ENCODE measurements at regions not wholly inside any gene's neighbourhood (a gene's known extent, or its start where the extent isn't known, plus 50 kb on each side); places are given as distances from the start of the nearest gene placed in this dataset.

GRCh38 chr6:82118150-82118562, 129.4 kb downstream of the IBTK start:
- no peaks in the 10 kb centered on the region for H3K4me1 ChIP-seq (ENCODE audit: insufficient read depth, low read length)
- H3K4me2 ChIP-seq (ENCODE audit: insufficient read depth, low read length), result no peak overlapping the region
- no peaks in the 10 kb centered on the region for H3K27me3 ChIP-seq (ENCODE audit: insufficient read depth, low read length)
- no peak for TF ChIP-seq CTCF (IDR thresholded peaks at IDR 0.05; ENCODE audit: extremely low read depth, low read depth, low read length)
- no peak for DNase-seq (ENCODE audit: insufficient read length, low spot score, missing footprints)
- H3K27ac ChIP-seq (ENCODE audit: low read depth, low read length), result no peak overlapping the region
- H2AFZ ChIP-seq (ENCODE audit: low read length), result peak overlapping the region; percentile 41
- H3K79me2 ChIP-seq (ENCODE audit: insufficient read depth, low read length), result no peaks in the 10 kb centered on the region
- H3K36me3 ChIP-seq (ENCODE audit: insufficient read depth, low read length), result no peaks in the 10 kb centered on the region
- H4K20me1 ChIP-seq (ENCODE audit: insufficient read depth, low read length), result no peaks in the 10 kb centered on the region
- H3K9me3 ChIP-seq (ENCODE audit: low read depth, low read length), result no peaks in the 10 kb centered on the region
- no peak overlapping the region for H3K4me3 ChIP-seq (ENCODE audit: insufficient read depth, low read length)

- no peak overlapping the region for H3K27ac ChIP-seq (ENCODE audit: low read depth, low read length)
- DNase-seq (ENCODE audit: insufficient read length, low spot score, missing footprints), result no peak
Observed at GRCh38 chr6:82114748-82115147, 132.8 kb downstream of the IBTK start.

GRCh38 chr6:82113231-82113630, 134.3 kb downstream of the IBTK start:
- Histone ChIP-seq H3K4me1 (ENCODE audit: insufficient read depth, low read length) (no peaks in the 10 kb centered on the region), H2AFZ (ENCODE audit: low read length) (no peak overlapping the region), H4K20me1 (ENCODE audit: insufficient read depth, low read length) (no peaks in the 10 kb centered on the region), H3K4me3 (ENCODE audit: insufficient read depth, low read length) (no peak overlapping the region), H3K36me3 (ENCODE audit: insufficient read depth, low read length) (no peaks in the 10 kb centered on the region), H3K9me3 (ENCODE audit: low read depth, low read length) (no peaks in the 10 kb centered on the region), H3K79me2 (ENCODE audit: insufficient read depth, low read length) (no peaks in the 10 kb centered on the region), H3K4me2 (ENCODE audit: insufficient read depth, low read length) (no peak overlapping the region), H3K27ac (ENCODE audit: low read depth, low read length) (no peak overlapping the region), H3K27me3 (ENCODE audit: insufficient read depth, low read length) (no peaks in the 10 kb centered on the region)
- TF ChIP-seq CTCF (IDR thresholded peaks at IDR 0.05; ENCODE audit: extremely low read depth, low read depth, low read length), result no peak
- DNase-seq (ENCODE audit: insufficient read length, low spot score, missing footprints), result no peak

More at GRCh38 chr6:82114748-82115147, 132.8 kb downstream of the IBTK start:
- Histone ChIP-seq H3K4me1 (ENCODE audit: insufficient read depth, low read length) (no peaks in the 10 kb centered on the region), H3K9me3 (ENCODE audit: low read depth, low read length) (no peaks in the 10 kb centered on the region), H3K4me3 (ENCODE audit: insufficient read depth, low read length) (no peak overlapping the region), H3K36me3 (ENCODE audit: insufficient read depth, low read length) (no peaks in the 10 kb centered on the region), H3K4me2 (ENCODE audit: insufficient read depth, low read length) (no peak overlapping the region), H4K20me1 (ENCODE audit: insufficient read depth, low read length) (no peaks in the 10 kb centered on the region), H2AFZ (ENCODE audit: low read length) (no peak overlapping the region), H3K27me3 (ENCODE audit: insufficient read depth, low read length) (no peaks in the 10 kb centered on the region), H3K79me2 (ENCODE audit: insufficient read depth, low read length) (no peaks in the 10 kb centered on the region)
- TF ChIP-seq CTCF (IDR thresholded peaks at IDR 0.05; ENCODE audit: extremely low read depth, low read depth, low read length), result no peak

- TF ChIP-seq CTCF (IDR thresholded peaks at IDR 0.05; ENCODE audit: extremely low read depth, low read depth, low read length), result no peak
- Histone ChIP-seq H3K4me3 (ENCODE audit: insufficient read depth, low read length) (no peak overlapping the region), H4K20me1 (ENCODE audit: insufficient read depth, low read length) (no peaks in the 10 kb centered on the region), H2AFZ (ENCODE audit: low read length) (no peak overlapping the region), H3K27ac (ENCODE audit: low read depth, low read length) (no peak overlapping the region), H3K79me2 (ENCODE audit: insufficient read depth, low read length) (no peaks in the 10 kb centered on the region), H3K36me3 (ENCODE audit: insufficient read depth, low read length) (no peaks in the 10 kb centered on the region), H3K27me3 (ENCODE audit: insufficient read depth, low read length) (no peaks in the 10 kb centered on the region), H3K4me2 (ENCODE audit: insufficient read depth, low read length) (no peak overlapping the region), H3K9me3 (ENCODE audit: low read depth, low read length) (no peaks in the 10 kb centered on the region), H3K4me1 (ENCODE audit: insufficient read depth, low read length) (no peaks in the 10 kb centered on the region)
- DNase-seq (ENCODE audit: insufficient read length, low spot score, missing footprints), result no peak
Observed at GRCh38 chr6:82111818-82112217, 135.7 kb downstream of the IBTK start.

Data from osteoblast (primary cell).